DOHH2 (cell line): ENCODE measurements at regions not wholly inside any gene's neighbourhood (a gene's known extent, or its start where the extent isn't known, plus 50 kb on each side); places are given as distances from the start of the nearest gene placed in this dataset.

Source experiments
- CTCF ChIP-seq: fragments of 200-600 bp; sonication (generic); IDR thresholded peaks from one replicate; pipeline ENCODE4 v1.5.1; 2014; ENCODE audit warnings: antibody characterized with exemption, mild to moderate bottlenecking, low read depth, low read length; ENCODE audit not compliant: poor library complexity, severe bottlenecking
- EZH2phosphoT487 ChIP-seq: fragments of 200-600 bp; sonication (generic); IDR thresholded peaks from 2 replicates; pipeline ENCODE4 v1.6.1; 2017; ENCODE audit warnings: borderline replicate concordance, mild to moderate bottlenecking, antibody characterized with exemption, low read length, moderate library complexity, mixed read lengths

- TF ChIP-seq CTCF (no peak), EZH2phosphoT487 (no peak)
Measured at GRCh38 chr1:212157252-212157651, 121.7 kb downstream of the DTL start.
